IMR-90 (cell line): ENCODE measurements at regions not wholly inside any gene's neighbourhood (a gene's known extent, or its start where the extent isn't known, plus 50 kb on each side); places are given as distances from the start of the nearest gene placed in this dataset.

Experiments used
- CEBPB ChIP-seq: IDR thresholded peaks from 2 replicates; pipeline ENCODE4 v1.6.1; 2012; ENCODE audit warnings: low read depth, low read length, improper control_type of control experiment
- CHD1 ChIP-seq: IDR thresholded peaks from 2 replicates; pipeline ENCODE4 v1.6.1; 2012; ENCODE audit warnings: low read depth, low read length, improper control_type of control experiment
- CTCF ChIP-seq: conservative IDR thresholded peaks from 2 replicates; pipeline ENCODE4 v1.5.1; 2012; ENCODE audit warnings: mild to moderate bottlenecking, low read depth, low read length, improper control_type of control experiment
- POLR2A ChIP-seq: IDR thresholded peaks from 2 replicates; pipeline ENCODE4 v1.6.1; 2012; ENCODE audit warnings: mild to moderate bottlenecking, low read depth, low read length
- RAD21 ChIP-seq: IDR thresholded peaks from 2 replicates; pipeline ENCODE4 v1.6.1; 2012; ENCODE audit warnings: low read length, improper control_type of control experiment
- RFX5 ChIP-seq: IDR thresholded peaks from 2 replicates; pipeline ENCODE4 v1.8.0; 2012; ENCODE audit warnings: low read depth, mild to moderate bottlenecking, low read length, moderate library complexity

- TF ChIP-seq CTCF (no peak), CHD1 (no peak), POLR2A (no peak), RAD21 (no peak), CEBPB (no peak), RFX5 (no peak)
Measured at GRCh38 chr12:105698075-105698474, 367.6 kb downstream of the C12orf75 start.
